GM12878 (cell line): ENCODE measurements at regions not wholly inside any gene's neighbourhood (a gene's known extent, or its start where the extent isn't known, plus 50 kb on each side); places are given as distances from the start of the nearest gene placed in this dataset.
"Not testable (repeated sequence)": the region's sequence is repeated elsewhere in the genome, so short reads cannot be mapped to it uniquely, and the experiment has no call there.

Experiments used
- CHD2 ChIP-seq: IDR thresholded peaks from 2 replicates; pipeline ENCODE4 v1.6.1; 2011; ENCODE audit warnings: low read depth, low read length, improper control_type of control experiment, borderline replicate concordance
- CREB1 ChIP-seq: IDR thresholded peaks from 2 replicates; pipeline ENCODE4 v1.6.1; 2012; ENCODE audit warnings: low read depth, mild to moderate bottlenecking, inconsistent platforms
- CTCF ChIP-seq, 3 experiments: IDR thresholded peaks in 2 of 3; conservative IDR thresholded peaks in 1 of 3; 2 replicates each; pipeline ENCODE4 v1.5.1; 2011; ENCODE audit warnings: low read depth in 3 of 3, low read length in 3 of 3, mild to moderate bottlenecking in 3 of 3, control low read depth in 2 of 3, moderate library complexity in 2 of 3, inconsistent platforms in 1 of 3, mixed read lengths in 1 of 3; ENCODE audit not compliant: control insufficient read depth in 2 of 3, insufficient read depth in 1 of 3; ENCODE audit errors: extremely low read depth in 1 of 3
- EED ChIP-seq: sonication (generic); IDR thresholded peaks from 2 replicates; pipeline ENCODE4 v1.6.1; 2016; ENCODE audit warnings: antibody characterized with exemption, low read depth
- RAD21 ChIP-seq: IDR thresholded peaks from 2 replicates; pipeline ENCODE4 v1.6.1; 2011; ENCODE audit warnings: mild to moderate bottlenecking, low read depth, low read length, moderate library complexity; ENCODE audit not compliant: insufficient read depth
- USF2 ChIP-seq: IDR thresholded peaks from 2 replicates; pipeline ENCODE4 v1.6.1; 2011; ENCODE audit warnings: low read depth, low read length, improper control_type of control experiment, borderline replicate concordance
- YY1 ChIP-seq: IDR thresholded peaks from 2 replicates; pipeline ENCODE4 v1.6.1; 2011; ENCODE audit warnings: low read depth, mild to moderate bottlenecking, low read length

- TF ChIP-seq USF2; CTCF (IDR thresholded peaks at IDR 0.05 in 2 of 3, conservative IDR thresholded peaks at IDR 0.05 in 1 of 3; ENCODE audit: control insufficient read depth in 2 of 3, extremely low read depth in 1 of 3, insufficient read depth in 1 of 3, low read depth in 3 of 3, low read length in 3 of 3); YY1; CHD2; EED; RAD21; CREB1: not testable (repeated sequence)
Measured at GRCh38 chr14:40348104-40348503, 915.9 kb upstream of the FBXO33 start.
